ENCODE measurements at regions not wholly inside any gene's neighbourhood (a gene's known extent, or its start where the extent isn't known, plus 50 kb on each side); places are given as distances from the start of the nearest gene placed in this dataset.
A peak's percentile ranks its signal among the peaks of the same experiment; 100 is the strongest.
"Not testable (repeated sequence)": the region's sequence is repeated elsewhere in the genome, so short reads cannot be mapped to it uniquely, and the experiment has no call there.

GRCh38 chr10:120180160-120180559 is 276.9 kb upstream of the PLPP4 start:
- FAIRE-seq, result no peak

GRCh38 chr10:120181154-120181553 is 275.9 kb upstream of the PLPP4 start:
- no peak for TF ChIP-seq CTCF (IDR thresholded peaks at IDR 0.05; ENCODE audit: insufficient read depth, low read length, severe bottlenecking)
- H3K27me3 ChIP-seq (ENCODE audit: control insufficient read depth, insufficient read depth, low read length), result no peaks in the 10 kb centered on the region
- H3K36me3 ChIP-seq (ENCODE audit: control insufficient read depth, insufficient read depth, low read length), result no peaks in the 10 kb centered on the region
- DNase-seq (ENCODE audit: low read depth) (no peak), FAIRE-seq (peak; percentile 77)
- no peak overlapping the region for H3K4me3 ChIP-seq (ENCODE audit: low read depth, low read length)

More at GRCh38 chr10:120180160-120180559, 276.9 kb upstream of the PLPP4 start:
- TF ChIP-seq CTCF (IDR thresholded peaks at IDR 0.05; ENCODE audit: insufficient read depth, low read length, severe bottlenecking), result no peak
- no peaks in the 10 kb centered on the region for H3K36me3 ChIP-seq (ENCODE audit: control insufficient read depth, insufficient read depth, low read length)
- no peaks in the 10 kb centered on the region for H3K27me3 ChIP-seq (ENCODE audit: control insufficient read depth, insufficient read depth, low read length)
- DNase-seq (ENCODE audit: low read depth), result no peak
- H3K4me3 ChIP-seq (ENCODE audit: low read depth, low read length), result no peak overlapping the region

GRCh38 chr10:120182431-120182830 is 274.6 kb upstream of the PLPP4 start:
- Histone ChIP-seq H3K27me3 (ENCODE audit: control insufficient read depth, insufficient read depth, low read length) (no peaks in the 10 kb centered on the region), H3K4me3 (ENCODE audit: low read depth, low read length) (no peak overlapping the region), H3K36me3 (ENCODE audit: control insufficient read depth, insufficient read depth, low read length) (no peaks in the 10 kb centered on the region)
- no peak for DNase-seq (ENCODE audit: low read depth)
- no peak for TF ChIP-seq CTCF (IDR thresholded peaks at IDR 0.05; ENCODE audit: insufficient read depth, low read length, severe bottlenecking)
- no peak for FAIRE-seq

GRCh38 chr10:120183546-120183945 is 273.5 kb upstream of the PLPP4 start:
- Histone ChIP-seq H3K4me3 (ENCODE audit: low read depth, low read length) (no peak overlapping the region), H3K36me3 (ENCODE audit: control insufficient read depth, insufficient read depth, low read length) (no peaks in the 10 kb centered on the region), H3K27me3 (ENCODE audit: control insufficient read depth, insufficient read depth, low read length) (no peaks in the 10 kb centered on the region)
- no peak for DNase-seq (ENCODE audit: low read depth)
- no peak for FAIRE-seq
- TF ChIP-seq CTCF (IDR thresholded peaks at IDR 0.05; ENCODE audit: insufficient read depth, low read length, severe bottlenecking), result no peak

GRCh38 chr10:120184547-120185337 is 272.3 kb upstream of the PLPP4 start:
- Histone ChIP-seq H3K27me3 (ENCODE audit: control insufficient read depth, insufficient read depth, low read length) (no peaks in the 10 kb centered on the region), H3K4me3 (ENCODE audit: low read depth, low read length) (no peak overlapping the region), H3K36me3 (ENCODE audit: control insufficient read depth, insufficient read depth, low read length) (no peaks in the 10 kb centered on the region)
- DNase-seq (ENCODE audit: low read depth) (no peak), FAIRE-seq (no peak)
- no peak for TF ChIP-seq CTCF (IDR thresholded peaks at IDR 0.05; ENCODE audit: insufficient read depth, low read length, severe bottlenecking)

GRCh38 chr10:120186506-120186905 is 270.5 kb upstream of the PLPP4 start:
- H3K4me3 ChIP-seq (ENCODE audit: low read depth, low read length), result no peak overlapping the region
- no peaks in the 10 kb centered on the region for H3K36me3 ChIP-seq (ENCODE audit: control insufficient read depth, insufficient read depth, low read length)
- FAIRE-seq (no peak), DNase-seq (ENCODE audit: low read depth) (no peak)
- TF ChIP-seq CTCF (IDR thresholded peaks at IDR 0.05; ENCODE audit: insufficient read depth, low read length, severe bottlenecking), result no peak
- H3K27me3 ChIP-seq (ENCODE audit: control insufficient read depth, insufficient read depth, low read length), result no peaks in the 10 kb centered on the region

GRCh38 chr10:120187168-120187567 is 269.9 kb upstream of the PLPP4 start:
- not testable (repeated sequence) for H3K4me3 ChIP-seq (ENCODE audit: low read depth, low read length); H3K27me3 ChIP-seq (ENCODE audit: control insufficient read depth, insufficient read depth, low read length); H3K36me3 ChIP-seq (ENCODE audit: control insufficient read depth, insufficient read depth, low read length); DNase-seq (ENCODE audit: low read depth)
- peak; percentile 92 for FAIRE-seq

All from bronchial epithelial cell (primary cell).